ENCODE measurements at regions not wholly inside any gene's neighbourhood (a gene's known extent, or its start where the extent isn't known, plus 50 kb on each side); places are given as distances from the start of the nearest gene placed in this dataset.

DNA sequence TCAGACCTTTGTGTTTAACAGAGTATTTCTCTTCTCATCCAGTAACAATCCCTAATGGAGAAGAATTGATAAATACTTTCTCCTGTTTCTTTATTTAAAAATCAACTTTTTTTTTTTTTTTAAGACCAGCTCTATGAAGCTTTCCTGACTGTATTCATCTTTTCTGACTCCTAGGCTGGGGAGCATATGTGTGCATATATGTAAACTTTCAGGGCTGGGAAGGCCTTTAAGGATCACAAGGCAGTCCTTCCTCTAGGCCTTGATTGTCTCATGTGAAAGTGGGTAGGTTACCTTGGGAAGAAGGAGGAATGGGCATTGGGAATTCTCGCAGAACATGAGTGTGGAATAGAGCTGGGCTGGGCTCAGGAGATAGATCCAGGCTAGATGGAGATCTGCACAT, 292.9 kb upstream of the SALL1 start:
- TF ChIP-seq SMC3 (IDR thresholded peaks at IDR 0.05; ENCODE audit: low read depth, low read length) (no peak), NFE2L2 (IDR thresholded peaks at IDR 0.05; ENCODE audit: low read depth, low read length) (no peak), FOS (IDR thresholded peaks at IDR 0.05; ENCODE audit: low read depth, low read length) (no peak), MAZ (IDR thresholded peaks at IDR 0.05; ENCODE audit: borderline replicate concordance, low read depth, low read length) (no peak)
- TF ChIP-seq, protein P1, sequence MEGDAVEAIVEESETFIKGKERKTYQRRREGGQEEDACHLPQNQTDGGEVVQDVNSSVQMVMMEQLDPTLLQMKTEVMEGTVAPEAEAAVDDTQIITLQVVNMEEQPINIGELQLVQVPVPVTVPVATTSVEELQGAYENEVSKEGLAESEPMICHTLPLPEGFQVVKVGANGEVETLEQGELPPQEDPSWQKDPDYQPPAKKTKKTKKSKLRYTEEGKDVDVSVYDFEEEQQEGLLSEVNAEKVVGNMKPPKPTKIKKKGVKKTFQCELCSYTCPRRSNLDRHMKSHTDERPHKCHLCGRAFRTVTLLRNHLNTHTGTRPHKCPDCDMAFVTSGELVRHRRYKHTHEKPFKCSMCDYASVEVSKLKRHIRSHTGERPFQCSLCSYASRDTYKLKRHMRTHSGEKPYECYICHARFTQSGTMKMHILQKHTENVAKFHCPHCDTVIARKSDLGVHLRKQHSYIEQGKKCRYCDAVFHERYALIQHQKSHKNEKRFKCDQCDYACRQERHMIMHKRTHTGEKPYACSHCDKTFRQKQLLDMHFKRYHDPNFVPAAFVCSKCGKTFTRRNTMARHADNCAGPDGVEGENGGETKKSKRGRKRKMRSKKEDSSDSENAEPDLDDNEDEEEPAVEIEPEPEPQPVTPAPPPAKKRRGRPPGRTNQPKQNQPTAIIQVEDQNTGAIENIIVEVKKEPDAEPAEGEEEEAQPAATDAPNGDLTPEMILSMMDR (conservative IDR thresholded peaks at IDR 0.05; ENCODE audit: low read depth, low read length) = no peak
- intact Hi-C loops (cut with micrococcal nuclease) (no loop called here), in situ Hi-C loops (cut with MboI; ENCODE audit: low sequenced_read_pairs) (no loop called here), dilution Hi-C loops (cut with HindIII; ENCODE audit: low sequenced_read_pairs, unreplicated experiment) (no loop called here)
- no peak for ATAC-seq (ENCODE audit: low read depth)
- H4K8ac ChIP-seq (ENCODE audit: low read depth in 2 of 2, low read length in 2 of 2) = no peak overlapping the region
- H3K36me3 ChIP-seq (ENCODE audit: control insufficient read depth, insufficient read depth, low read length) = no peaks in the 10 kb centered on the region
- no peaks in the 10 kb centered on the region for H4K20me1 ChIP-seq (ENCODE audit: insufficient read depth, low read length)
- H4K91ac ChIP-seq (ENCODE audit: insufficient read depth, low read depth, low read length) = no peak overlapping the region
- no peak overlapping the region; the same call in 1 of the 2 replicates for H3K18ac ChIP-seq (ENCODE audit: low read depth, low read length)
- POLR2A ChIA-PET (ENCODE audit: unreplicated experiment) = interaction anchor here (0.6 kb wide), 1 partner anchor 284 kb away, joined by 5 read pairs; no protein-coding TSS in a partner anchor
- H3K14ac ChIP-seq (replicated peaks; ENCODE audit: low read depth, low read length) = no peak overlapping the region
- H3K56ac ChIP-seq (ENCODE audit: extremely low read depth, insufficient read depth, low read length) = no peak overlapping the region
- BruUV-seq (replicated peaks) = no TSS peak
- H3K9ac ChIP-seq (ENCODE audit: low read depth, low read length) = no peak overlapping the region
- DNase-seq = no peak
- no peak overlapping the region for H4K5ac ChIP-seq (ENCODE audit: low read depth, low read length)
- H2BK120ac ChIP-seq (ENCODE audit: low read depth, low read length) = no peak overlapping the region
- H3K27me3 ChIP-seq (ENCODE audit: control insufficient read depth, insufficient read depth, low read length) = peaks cover 3% of the 10 kb centered on the region; the same call in 1 of the 2 replicates
- no peaks in the 10 kb centered on the region for H3K9me1 ChIP-seq (ENCODE audit: insufficient read depth, low read length)
- H2AK5ac ChIP-seq (ENCODE audit: low read depth, low read length) = no peak overlapping the region
- no peak overlapping the region for H2AK9ac ChIP-seq (replicated peaks; ENCODE audit: low read depth, low read length, poor library complexity)
- no peak overlapping the region for H2BK5ac ChIP-seq (ENCODE audit: low read depth, low read length, poor library complexity, severe bottlenecking)
- H3K4me3 ChIP-seq (ENCODE audit: insufficient read depth, low read depth, low read length) = no peak overlapping the region
- no peaks in the 10 kb centered on the region for H3K4me1 ChIP-seq (ENCODE audit: control insufficient read depth, insufficient read depth, low read length)
- no peak overlapping the region for H2BK15ac ChIP-seq (ENCODE audit: low read depth, low read length)
- no peak overlapping the region for H3K4ac ChIP-seq (ENCODE audit: low read depth, low read length)
- H3K79me1 ChIP-seq (ENCODE audit: low read depth in 1 of 2, low read length in 2 of 2) = no peaks in the 10 kb centered on the region
- no peak overlapping the region for H3K27ac ChIP-seq (ENCODE audit: insufficient read depth, low read length)
- no peak overlapping the region for H3K23ac ChIP-seq (ENCODE audit: low read depth, low read length)
- no peak overlapping the region for H3K4me2 ChIP-seq (ENCODE audit: low read depth, low read length)
- no peak overlapping the region for H2BK20ac ChIP-seq (ENCODE audit: low read depth, low read length)
- no peaks in the 10 kb centered on the region for H3K9me3 ChIP-seq (ENCODE audit: control insufficient read depth, insufficient read depth, low read length)
- 100% methylated on average over 1 of the region's 1 CpG; no CpG with 5 or more reads in 1 of the 2 experiments for WGBS, 2 experiments (ENCODE audit: extremely low coverage in 2 of 2, insufficient read length in 1 of 2)
- CTCF ChIA-PET = no interaction called here
- no peak overlapping the region for H2AFZ ChIP-seq (replicated peaks; ENCODE audit: low read length, poor library complexity)

Data from IMR-90 (cell line).